ENCODE measurements at regions not wholly inside any gene's neighbourhood (a gene's known extent, or its start where the extent isn't known, plus 50 kb on each side); places are given as distances from the start of the nearest gene placed in this dataset.

DNA sequence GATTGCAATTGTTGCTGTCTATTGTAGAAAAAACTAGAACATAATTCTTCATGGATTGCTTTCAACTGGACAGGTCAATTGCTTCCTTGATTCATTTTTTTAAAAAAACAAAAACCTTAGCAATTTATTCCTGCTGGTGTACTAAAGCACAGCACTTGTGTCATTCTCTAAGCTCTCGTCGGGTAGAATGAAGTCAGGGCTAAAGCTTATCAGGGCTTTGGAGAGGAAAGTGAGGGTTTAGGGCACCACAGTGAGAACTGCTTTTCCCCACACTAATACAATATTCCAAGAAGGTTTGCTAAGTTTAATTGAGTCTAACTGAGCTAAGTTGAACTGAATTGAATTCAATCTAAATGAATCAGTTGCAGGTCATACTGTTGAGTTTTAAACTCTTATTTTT is 76.4 kb upstream of the TLR3 start:
- H3K27ac ChIP-seq (ENCODE audit: low read depth in 1 of 3, low read length in 2 of 3): no peak overlapping the region
- H3K4me3 ChIP-seq (ENCODE audit: low read depth in 1 of 3, low read length in 3 of 3): no peak overlapping the region
- no peak for FAIRE-seq
- no peaks in the 10 kb centered on the region for H3K36me3 ChIP-seq (ENCODE audit: control insufficient read depth in 3 of 3, insufficient read depth in 2 of 3, low read depth in 1 of 3, low read length in 3 of 3)
- H3K9me3 ChIP-seq (ENCODE audit: control insufficient read depth in 2 of 2, insufficient read depth in 1 of 2, low read depth in 1 of 2, low read length in 1 of 2): no peaks in the 10 kb centered on the region
- no peaks in the 10 kb centered on the region for H3K4me1 ChIP-seq (ENCODE audit: control insufficient read depth in 3 of 3, insufficient read depth in 2 of 3, low read depth in 1 of 3, low read length in 2 of 3)
- 79 to 91% (median 80%) methylated on average over 2 of the region's 2 CpGs for WGBS, 3 donors
- DNase-seq: no peak
- no peaks in the 10 kb centered on the region for H3K27me3 ChIP-seq (ENCODE audit: control insufficient read depth in 3 of 3, insufficient read depth in 3 of 3, low read length in 3 of 3)

DNA sequence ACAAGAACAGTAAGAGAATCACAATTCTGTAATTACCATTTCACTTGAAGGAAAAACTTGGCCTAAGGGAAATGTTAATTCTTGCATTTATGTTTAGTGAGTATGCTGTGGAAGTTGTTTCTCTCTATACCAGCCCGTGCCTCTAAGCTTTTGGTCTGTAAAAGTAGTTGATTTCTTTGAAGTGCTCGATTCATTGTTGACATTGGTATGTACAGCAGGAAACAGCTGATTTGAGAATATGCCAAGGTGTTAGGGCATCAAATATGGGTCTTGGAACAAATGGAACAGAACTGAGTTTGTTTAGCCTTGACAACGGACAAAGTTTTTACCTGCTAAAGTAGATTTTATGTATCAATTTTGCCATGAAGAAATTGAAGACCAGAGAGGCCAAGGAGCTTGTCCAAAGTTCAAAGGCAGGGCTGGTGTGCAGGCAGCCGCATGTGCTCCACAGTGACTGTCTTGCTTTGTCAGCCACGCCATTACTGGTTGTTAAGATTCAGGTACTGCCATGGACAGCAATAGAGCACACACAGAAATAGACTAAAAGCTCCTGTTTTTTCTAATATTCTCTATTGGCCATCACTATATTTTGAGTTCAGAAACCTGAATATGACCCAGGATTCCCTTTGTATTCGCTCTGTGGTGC is 75.5 kb upstream of the TLR3 start:
- whole genome bisulfite sequencing, 3 donors: 61 to 72% (median 63%) methylated on average over 6 of the region's 6 CpGs
- Histone ChIP-seq H3K36me3 (ENCODE audit: control insufficient read depth in 3 of 3, insufficient read depth in 2 of 3, low read depth in 1 of 3, low read length in 3 of 3) (no peaks in the 10 kb centered on the region), H3K4me3 (ENCODE audit: low read depth in 1 of 3, low read length in 3 of 3) (no peak overlapping the region), H3K27me3 (ENCODE audit: control insufficient read depth in 3 of 3, insufficient read depth in 3 of 3, low read length in 3 of 3) (no peaks in the 10 kb centered on the region), H3K9me3 (ENCODE audit: control insufficient read depth in 2 of 2, insufficient read depth in 1 of 2, low read depth in 1 of 2, low read length in 1 of 2) (no peaks in the 10 kb centered on the region), H3K4me1 (ENCODE audit: control insufficient read depth in 3 of 3, insufficient read depth in 2 of 3, low read depth in 1 of 3, low read length in 2 of 3) (no peaks in the 10 kb centered on the region), H3K27ac (ENCODE audit: low read depth in 1 of 3, low read length in 2 of 3) (no peak overlapping the region)
- no peak for DNase-seq
- no peak for FAIRE-seq

DNA sequence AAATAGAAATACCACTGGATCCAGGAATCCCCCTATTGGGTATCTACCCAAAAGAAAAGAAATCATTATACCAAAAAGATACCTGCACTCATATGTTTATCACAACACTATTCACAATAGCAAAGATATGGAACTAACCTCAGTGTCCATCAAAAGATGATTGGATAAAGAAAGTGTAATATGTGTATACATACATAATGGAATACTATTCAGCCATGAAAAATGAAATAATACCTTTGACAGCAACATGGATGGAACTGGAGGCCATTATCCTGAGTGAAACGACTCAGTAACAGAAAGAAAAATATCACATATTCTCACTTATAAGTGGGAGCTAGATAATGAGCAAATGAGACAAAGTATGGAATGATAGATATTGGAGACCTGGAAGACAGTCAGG is 74.2 kb upstream of the TLR3 start:
- Histone ChIP-seq H3K27me3 (ENCODE audit: control insufficient read depth in 3 of 3, insufficient read depth in 3 of 3, low read length in 3 of 3) (no peaks in the 10 kb centered on the region), H3K4me3 (ENCODE audit: low read depth in 1 of 3, low read length in 3 of 3) (no peak overlapping the region), H3K36me3 (ENCODE audit: control insufficient read depth in 3 of 3, insufficient read depth in 2 of 3, low read depth in 1 of 3, low read length in 3 of 3) (no peaks in the 10 kb centered on the region), H3K27ac (ENCODE audit: low read depth in 1 of 3, low read length in 2 of 3) (no peak overlapping the region), H3K4me1 (ENCODE audit: control insufficient read depth in 3 of 3, insufficient read depth in 2 of 3, low read depth in 1 of 3, low read length in 2 of 3) (no peaks in the 10 kb centered on the region), H3K9me3 (ENCODE audit: control insufficient read depth in 2 of 2, insufficient read depth in 1 of 2, low read depth in 1 of 2, low read length in 1 of 2) (no peaks in the 10 kb centered on the region)
- FAIRE-seq (no peak), DNase-seq (no peak)
- WGBS, 3 donors: 72 to 79% (median 72%) methylated on average over 1 of the region's 1 CpG

DNA sequence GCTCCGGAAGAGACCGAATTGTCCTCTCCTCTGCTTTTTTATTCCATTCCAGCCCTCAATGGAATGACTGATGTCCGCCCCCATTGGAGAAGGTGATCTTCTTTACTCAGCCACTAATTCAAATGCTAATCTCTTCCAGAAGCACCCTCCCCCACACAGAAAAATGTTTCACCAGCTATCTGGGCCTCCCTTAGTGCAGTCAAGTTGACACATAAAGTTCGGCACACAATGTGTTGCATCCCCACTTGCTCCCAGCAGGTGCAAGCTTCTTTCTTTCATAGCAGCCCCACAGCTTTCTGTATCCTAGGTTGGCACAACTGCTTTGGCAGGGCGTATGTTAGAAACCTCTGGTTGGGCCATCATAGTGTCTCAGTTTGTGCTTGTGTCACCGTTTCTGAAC is 73.3 kb upstream of the TLR3 start:
- Histone ChIP-seq H3K9me3 (ENCODE audit: control insufficient read depth in 2 of 2, insufficient read depth in 1 of 2, low read depth in 1 of 2, low read length in 1 of 2) (no peaks in the 10 kb centered on the region), H3K27ac (ENCODE audit: low read depth in 1 of 3, low read length in 2 of 3) (no peak overlapping the region), H3K4me1 (ENCODE audit: control insufficient read depth in 3 of 3, insufficient read depth in 2 of 3, low read depth in 1 of 3, low read length in 2 of 3) (no peaks in the 10 kb centered on the region), H3K27me3 (ENCODE audit: control insufficient read depth in 3 of 3, insufficient read depth in 3 of 3, low read length in 3 of 3) (no peaks in the 10 kb centered on the region), H3K36me3 (ENCODE audit: control insufficient read depth in 3 of 3, insufficient read depth in 2 of 3, low read depth in 1 of 3, low read length in 3 of 3) (no peaks in the 10 kb centered on the region), H3K4me3 (ENCODE audit: low read depth in 1 of 3, low read length in 3 of 3) (no peak overlapping the region)
- 92 to 98% (median 95%) methylated on average over 6 of the region's 6 CpGs for WGBS, 3 donors
- DNase-seq (no peak), FAIRE-seq (no peak)

DNA sequence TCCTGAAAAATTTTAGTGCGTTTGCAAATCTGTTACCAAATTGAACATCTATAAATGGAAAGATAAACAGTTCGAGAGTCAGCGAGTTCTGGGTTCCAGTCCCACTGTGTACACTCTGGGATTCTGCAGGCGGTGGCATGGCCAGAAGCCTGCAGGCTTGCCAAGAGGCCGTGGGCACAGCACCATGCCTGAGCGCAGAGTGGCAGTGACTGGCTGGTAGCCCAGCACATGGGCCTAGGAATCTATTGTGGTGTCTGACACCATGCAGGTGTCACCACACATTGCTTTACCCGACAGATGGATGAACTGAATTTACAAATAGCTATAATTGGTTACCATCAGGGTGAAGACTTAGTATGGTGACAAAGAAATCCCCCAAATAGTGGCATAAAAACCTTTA is 71.7 kb upstream of the TLR3 start:
- H3K9me3 ChIP-seq (ENCODE audit: control insufficient read depth in 2 of 2, insufficient read depth in 1 of 2, low read depth in 1 of 2, low read length in 1 of 2): no peaks in the 10 kb centered on the region
- no peaks in the 10 kb centered on the region for H3K36me3 ChIP-seq (ENCODE audit: control insufficient read depth in 3 of 3, insufficient read depth in 2 of 3, low read depth in 1 of 3, low read length in 3 of 3)
- H3K27ac ChIP-seq (ENCODE audit: low read depth in 1 of 3, low read length in 2 of 3): no peak overlapping the region
- H3K4me1 ChIP-seq (ENCODE audit: control insufficient read depth in 3 of 3, insufficient read depth in 2 of 3, low read depth in 1 of 3, low read length in 2 of 3): no peaks in the 10 kb centered on the region
- no peak overlapping the region for H3K4me3 ChIP-seq (ENCODE audit: low read depth in 1 of 3, low read length in 3 of 3)
- DNase-seq (no peak), FAIRE-seq (no peak)
- WGBS, 3 donors: 81 to 92% (median 86%) methylated on average over 7 of the region's 7 CpGs
- H3K27me3 ChIP-seq (ENCODE audit: control insufficient read depth in 3 of 3, insufficient read depth in 3 of 3, low read length in 3 of 3): no peaks in the 10 kb centered on the region

DNA sequence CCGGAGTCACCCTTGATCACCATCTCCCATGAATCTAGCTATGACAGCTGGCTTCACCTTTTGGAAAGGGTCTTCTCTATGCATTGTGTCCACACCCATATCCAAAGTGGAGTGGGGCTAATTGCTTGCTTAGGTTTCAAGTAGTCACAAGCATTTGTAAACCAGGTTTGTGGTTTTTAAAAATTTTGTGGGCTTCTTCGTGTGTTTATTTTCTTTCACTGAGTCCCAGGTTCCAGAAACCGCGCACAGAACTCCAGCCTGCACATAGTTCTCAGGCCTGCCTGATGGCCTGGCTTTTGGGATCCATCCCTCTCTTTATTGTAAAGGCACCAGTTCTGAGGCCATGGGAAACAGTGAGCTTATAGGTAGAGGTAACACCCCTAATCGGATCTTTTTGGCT is 70.2 kb upstream of the TLR3 start:
- no peak for DNase-seq
- H3K9me3 ChIP-seq (ENCODE audit: control insufficient read depth in 2 of 2, insufficient read depth in 1 of 2, low read depth in 1 of 2, low read length in 1 of 2): no peaks in the 10 kb centered on the region
- 86 to 90% (median 86%) methylated on average over 5 of the region's 5 CpGs for WGBS, 3 donors
- no peaks in the 10 kb centered on the region for H3K27me3 ChIP-seq (ENCODE audit: control insufficient read depth in 3 of 3, insufficient read depth in 3 of 3, low read length in 3 of 3)
- H3K4me1 ChIP-seq (ENCODE audit: control insufficient read depth in 3 of 3, insufficient read depth in 2 of 3, low read depth in 1 of 3, low read length in 2 of 3): no peaks in the 10 kb centered on the region
- H3K27ac ChIP-seq (ENCODE audit: low read depth in 1 of 3, low read length in 2 of 3): no peak overlapping the region
- no peak for FAIRE-seq
- no peak overlapping the region for H3K4me3 ChIP-seq (ENCODE audit: low read depth in 1 of 3, low read length in 3 of 3)
- H3K36me3 ChIP-seq (ENCODE audit: control insufficient read depth in 3 of 3, insufficient read depth in 2 of 3, low read depth in 1 of 3, low read length in 3 of 3): no peaks in the 10 kb centered on the region

DNA sequence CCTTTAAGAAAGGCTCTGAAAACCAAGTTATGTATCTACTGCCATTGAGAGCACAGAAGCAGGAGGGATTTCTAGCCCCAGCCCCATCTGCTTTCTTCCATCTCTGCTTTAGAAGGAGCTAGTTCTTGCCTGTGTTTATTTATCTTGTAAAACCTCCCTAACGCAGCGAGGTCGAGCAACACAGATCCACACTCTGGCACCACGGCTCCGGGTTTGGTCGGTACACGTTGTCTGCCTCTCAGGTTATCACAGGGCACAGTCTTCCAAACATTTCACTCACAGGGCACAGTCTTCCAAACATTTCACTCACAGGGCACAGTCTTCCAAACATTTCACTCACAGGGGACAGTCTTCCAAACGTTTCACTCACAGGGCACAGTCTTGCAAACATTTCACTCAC is 69.7 kb upstream of the TLR3 start:
- Histone ChIP-seq H3K4me1 (ENCODE audit: control insufficient read depth in 3 of 3, insufficient read depth in 2 of 3, low read depth in 1 of 3, low read length in 2 of 3) (no peaks in the 10 kb centered on the region), H3K4me3 (ENCODE audit: low read depth in 1 of 3, low read length in 3 of 3) (no peak overlapping the region), H3K27me3 (ENCODE audit: control insufficient read depth in 3 of 3, insufficient read depth in 3 of 3, low read length in 3 of 3) (no peaks in the 10 kb centered on the region), H3K27ac (ENCODE audit: low read depth in 1 of 3, low read length in 2 of 3) (no peak overlapping the region), H3K9me3 (ENCODE audit: control insufficient read depth in 2 of 2, insufficient read depth in 1 of 2, low read depth in 1 of 2, low read length in 1 of 2) (no peaks in the 10 kb centered on the region), H3K36me3 (ENCODE audit: control insufficient read depth in 3 of 3, insufficient read depth in 2 of 3, low read depth in 1 of 3, low read length in 3 of 3) (no peaks in the 10 kb centered on the region)
- WGBS, 3 donors: 58 to 77% (median 71%) methylated on average over 8 of the region's 8 CpGs
- FAIRE-seq: no peak
- no peak for DNase-seq

DNA sequence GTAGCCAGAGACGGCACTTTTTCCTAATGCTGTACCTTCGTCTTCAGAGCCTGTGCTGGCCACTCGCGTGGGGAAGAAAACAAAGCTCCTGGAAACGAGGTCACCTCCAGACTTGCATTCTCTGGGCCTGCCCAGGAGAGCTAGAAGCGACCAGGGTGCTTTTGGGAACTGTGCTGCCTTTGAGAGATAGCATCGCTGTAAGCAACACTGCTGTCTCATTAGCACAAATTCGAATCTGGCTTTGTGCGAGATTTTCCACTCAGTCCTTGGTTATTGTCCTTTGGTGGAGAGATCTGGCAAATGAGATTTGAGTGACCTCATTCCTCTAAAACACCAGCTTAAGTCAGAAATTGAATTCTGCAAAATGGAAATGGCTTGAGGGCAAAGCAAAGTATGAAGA is 66.1 kb upstream of the TLR3 start:
- FAIRE-seq (no peak), DNase-seq (no peak)
- Histone ChIP-seq H3K4me3 (ENCODE audit: low read depth in 1 of 3, low read length in 3 of 3) (no peak overlapping the region), H3K36me3 (ENCODE audit: control insufficient read depth in 3 of 3, insufficient read depth in 2 of 3, low read depth in 1 of 3, low read length in 3 of 3) (no peaks in the 10 kb centered on the region), H3K4me1 (ENCODE audit: control insufficient read depth in 3 of 3, insufficient read depth in 2 of 3, low read depth in 1 of 3, low read length in 2 of 3) (no peaks in the 10 kb centered on the region), H3K9me3 (ENCODE audit: control insufficient read depth in 2 of 2, insufficient read depth in 1 of 2, low read depth in 1 of 2, low read length in 1 of 2) (no peaks in the 10 kb centered on the region), H3K27ac (ENCODE audit: low read depth in 1 of 3, low read length in 2 of 3) (no peak overlapping the region), H3K27me3 (ENCODE audit: control insufficient read depth in 3 of 3, insufficient read depth in 3 of 3, low read length in 3 of 3) (no peaks in the 10 kb centered on the region)
- WGBS, 3 donors: 83 to 87% (median 83%) methylated on average over 9 of the region's 9 CpGs

DNA sequence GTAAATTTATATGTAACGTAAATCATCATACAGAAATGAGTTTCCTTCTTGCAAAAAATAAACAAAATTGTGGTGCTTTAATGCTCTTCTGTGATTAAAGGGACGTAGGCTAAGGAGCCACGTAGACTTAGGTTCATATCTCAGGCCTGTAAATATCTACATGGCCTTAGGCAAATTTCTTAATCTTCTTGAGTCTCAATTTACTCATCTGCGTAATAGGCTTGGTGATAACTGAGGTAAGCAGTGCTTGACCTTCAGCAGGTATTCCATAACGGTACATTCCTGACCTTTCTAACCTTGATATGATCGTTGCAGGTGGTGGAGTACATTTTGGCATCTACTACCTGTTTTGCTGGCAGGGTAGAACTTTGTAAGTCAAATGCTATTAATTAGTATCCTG is 65.2 kb upstream of the TLR3 start:
- no peak for FAIRE-seq
- H3K27ac ChIP-seq (ENCODE audit: low read depth in 1 of 3, low read length in 2 of 3): no peak overlapping the region
- no peaks in the 10 kb centered on the region for H3K36me3 ChIP-seq (ENCODE audit: control insufficient read depth in 3 of 3, insufficient read depth in 2 of 3, low read depth in 1 of 3, low read length in 3 of 3)
- no peak for DNase-seq
- no peak overlapping the region for H3K4me3 ChIP-seq (ENCODE audit: low read depth in 1 of 3, low read length in 3 of 3)
- WGBS, 3 donors: 67 to 84% (median 68%) methylated on average over 6 of the region's 6 CpGs
- H3K9me3 ChIP-seq (ENCODE audit: control insufficient read depth in 2 of 2, insufficient read depth in 1 of 2, low read depth in 1 of 2, low read length in 1 of 2): no peaks in the 10 kb centered on the region
- H3K4me1 ChIP-seq (ENCODE audit: control insufficient read depth in 3 of 3, insufficient read depth in 2 of 3, low read depth in 1 of 3, low read length in 2 of 3): no peaks in the 10 kb centered on the region
- peaks cover 0 to 3% (median 0%) of the 10 kb centered on the region in 3 donors for H3K27me3 ChIP-seq (ENCODE audit: control insufficient read depth in 3 of 3, insufficient read depth in 3 of 3, low read length in 3 of 3)
